Uterus (tissue), 2 donors: ENCODE measurements at regions not wholly inside any gene's neighbourhood (a gene's known extent, or its start where the extent isn't known, plus 50 kb on each side); places are given as distances from the start of the nearest gene placed in this dataset.

Experiments
- POLR2A ChIP-seq, 2 donors: fragments of 450-650 bp; IDR thresholded peaks; one replicate each; pipeline ENCODE4 v1.6.1; 2016; ENCODE audit warnings: antibody characterized with exemption in 2 of 2, mild to moderate bottlenecking in 1 of 2, moderate library complexity in 1 of 2
- TF ChIP-seq, protein P1 (sequence below), 4 experiments: fragments of 200-600 bp in 2 of 4; fragments of 450-650 bp in 2 of 4; sonication (generic) in 2 of 4; IDR thresholded peaks; one replicate each; pipeline ENCODE4 v1.5.1; 2016 to 2019; ENCODE audit warnings: antibody characterized with exemption in 4 of 4, mild to moderate bottlenecking in 2 of 4, moderate library complexity in 1 of 4

DNA sequence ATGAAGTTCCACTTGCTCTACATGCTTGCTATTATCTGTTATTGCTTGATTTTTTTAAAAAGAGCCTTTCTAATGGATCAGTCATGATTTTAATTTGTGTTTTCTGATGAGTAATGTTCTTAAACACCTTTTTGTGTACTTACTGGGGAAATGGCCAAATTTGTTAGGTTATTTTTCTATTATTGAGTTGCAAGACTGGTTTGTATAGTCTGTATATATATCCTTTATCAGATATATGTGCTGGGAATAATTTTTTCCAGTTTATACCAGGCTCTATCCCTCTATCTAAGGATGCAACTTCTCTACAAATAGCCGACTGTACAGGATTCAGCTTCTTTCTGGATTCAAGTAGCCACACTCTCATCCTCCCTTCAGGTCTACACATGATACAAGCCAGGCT, 65.6 kb upstream of the SEC61G start:
- TF ChIP-seq, protein P1, sequence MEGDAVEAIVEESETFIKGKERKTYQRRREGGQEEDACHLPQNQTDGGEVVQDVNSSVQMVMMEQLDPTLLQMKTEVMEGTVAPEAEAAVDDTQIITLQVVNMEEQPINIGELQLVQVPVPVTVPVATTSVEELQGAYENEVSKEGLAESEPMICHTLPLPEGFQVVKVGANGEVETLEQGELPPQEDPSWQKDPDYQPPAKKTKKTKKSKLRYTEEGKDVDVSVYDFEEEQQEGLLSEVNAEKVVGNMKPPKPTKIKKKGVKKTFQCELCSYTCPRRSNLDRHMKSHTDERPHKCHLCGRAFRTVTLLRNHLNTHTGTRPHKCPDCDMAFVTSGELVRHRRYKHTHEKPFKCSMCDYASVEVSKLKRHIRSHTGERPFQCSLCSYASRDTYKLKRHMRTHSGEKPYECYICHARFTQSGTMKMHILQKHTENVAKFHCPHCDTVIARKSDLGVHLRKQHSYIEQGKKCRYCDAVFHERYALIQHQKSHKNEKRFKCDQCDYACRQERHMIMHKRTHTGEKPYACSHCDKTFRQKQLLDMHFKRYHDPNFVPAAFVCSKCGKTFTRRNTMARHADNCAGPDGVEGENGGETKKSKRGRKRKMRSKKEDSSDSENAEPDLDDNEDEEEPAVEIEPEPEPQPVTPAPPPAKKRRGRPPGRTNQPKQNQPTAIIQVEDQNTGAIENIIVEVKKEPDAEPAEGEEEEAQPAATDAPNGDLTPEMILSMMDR (IDR thresholded peaks at IDR 0.05) = no peak
- TF ChIP-seq POLR2A (IDR thresholded peaks at IDR 0.05) = no peak
